HCT116 (cell line): ENCODE measurements at regions not wholly inside any gene's neighbourhood (a gene's known extent, or its start where the extent isn't known, plus 50 kb on each side); places are given as distances from the start of the nearest gene placed in this dataset.

ENCODE experiments used
- ATAC-seq: fragments of 200-7000 bp; cut with Tn5 transposase; 2 replicates; pipeline ENCODE4 v1.9.1; 2020; ENCODE audit warnings: mild to moderate bottlenecking, moderate library complexity
- BruUV-seq: library from RNA; stranded (reverse); fragments of 400-500 nt; replicated peaks from 2 replicates; lab custom pipeline; 2021; lab: Mats Ljungman, UMichigan
- CTCF ChIA-PET: fragments of 300-600 bp; sonication (Branson Sonifier 250); formaldehyde crosslinking; loops from one replicate; lab custom pipeline; 2021; ENCODE audit warnings: antibody characterized with exemption; lab: Charles Lee
- POLR2A ChIA-PET: fragments of 300-600, 350-600 bp; sonication (Branson Sonifier 250); formaldehyde crosslinking; loops from one replicate; lab custom pipeline; 2021; ENCODE audit warnings: antibody characterized with exemption; lab: Charles Lee
- RAD21 ChIA-PET, 2 experiments: fragments of 300-600 bp; sonication (Branson Sonifier 250); formaldehyde crosslinking; loops; one replicate each; lab custom pipeline; 2023; ENCODE audit warnings: low total read pairs in 2 of 2; ENCODE audit not compliant: uncharacterized antibody in 2 of 2, unreplicated experiment in 2 of 2, low non-redundant PET in 1 of 2; lab: Charles Lee
- DNase-seq: peaks from one replicate; pipeline ENCODE4 v3.0.0-alpha.2; 2010; ENCODE audit warnings: low read depth, low spot score
- H2AFZ ChIP-seq: fragments of 200-600 bp; shearing (Covaris generic), sonication (generic); 2 replicates; pipeline ENCODE4 v1.6.1; 2017; ENCODE audit warnings: low read depth, mixed run types, mixed read lengths, antibody characterized with exemption, low read length; ENCODE audit not compliant: poor library complexity, severe bottlenecking
- H3K27ac ChIP-seq: 2 replicates; pipeline ENCODE4 v1.5.1; 2012; ENCODE audit warnings: low read depth, low read length
- H3K27me3 ChIP-seq: fragments of 200-600 bp; sonication (generic); 2 replicates; pipeline ENCODE4 v1.6.1; 2016; ENCODE audit warnings: mixed run types, low read length, mixed read lengths; ENCODE audit not compliant: insufficient read depth
- H3K36me3 ChIP-seq, 2 experiments: fragments of 200-500 bp in 1 of 2; fragments of 200-600 bp in 1 of 2; sonication (Bioruptor generic) in 1 of 2; sonication (generic) in 1 of 2; 2 replicates each; pipeline versions ENCODE4 v1.5.1 to v1.6.1; 2014 to 2016; ENCODE audit warnings: low read length in 2 of 2, inconsistent platforms in 1 of 2, mixed read lengths in 1 of 2, mixed run types in 1 of 2; ENCODE audit not compliant: insufficient read depth in 2 of 2, control insufficient read depth in 1 of 2
- H3K4me1 ChIP-seq, 2 experiments: fragments of 200-600 bp in 1 of 2; sonication (generic) in 1 of 2; 2 replicates each; pipeline versions ENCODE4 v1.5.1 to v1.6.1; 2012 to 2017; ENCODE audit warnings: low read length in 2 of 2, inconsistent platforms in 1 of 2, mild to moderate bottlenecking in 1 of 2, mixed read lengths in 1 of 2, mixed run types in 1 of 2, moderate library complexity in 1 of 2; ENCODE audit not compliant: insufficient read depth in 2 of 2, control insufficient read depth in 1 of 2
- H3K4me2 ChIP-seq: fragments of 200-600 bp; sonication (generic); 2 replicates; pipeline ENCODE4 v1.6.1; 2017; ENCODE audit warnings: mixed run types, low read length, mixed read lengths
- H3K4me3 ChIP-seq, 2 experiments: fragments of 200-600 bp in 1 of 2; sonication (generic) in 1 of 2; replicated peaks in 1 of 2; 2 replicates each; pipeline ENCODE4 v1.5.1; 2011 to 2016; ENCODE audit warnings: low read length in 2 of 2, control low read depth in 1 of 2, low read depth in 1 of 2, mild to moderate bottlenecking in 1 of 2, mixed read lengths in 1 of 2, mixed run types in 1 of 2
- H3K79me2 ChIP-seq: fragments of 200-600 bp; sonication (generic); 2 replicates; pipeline ENCODE4 v1.6.1; 2017; ENCODE audit warnings: mild to moderate bottlenecking, mixed run types, low read length, moderate library complexity, mixed read lengths; ENCODE audit not compliant: insufficient read depth
- H3K9ac ChIP-seq: fragments of 200-600 bp; sonication (generic); 2 replicates; pipeline ENCODE4 v1.6.1; 2016; ENCODE audit warnings: low read length, mixed read lengths
- H3K9me2 ChIP-seq: fragments of 200-600 bp; sonication (generic), shearing (Covaris generic); 2 replicates; pipeline ENCODE4 v1.6.1; 2017; ENCODE audit warnings: mixed run types, mild to moderate bottlenecking, moderate library complexity; ENCODE audit not compliant: insufficient read depth
- H3K9me3 ChIP-seq, 2 experiments: fragments of 200-500 bp in 1 of 2; fragments of 200-600 bp in 1 of 2; sonication (Bioruptor generic) in 1 of 2; sonication (generic) in 1 of 2; 2 replicates each; pipeline ENCODE4 v1.6.1; 2014 to 2017; ENCODE audit warnings: low read length in 2 of 2, mixed read lengths in 2 of 2, inconsistent platforms in 1 of 2, low read depth in 1 of 2, mild to moderate bottlenecking in 1 of 2, mixed run types in 1 of 2, moderate library complexity in 1 of 2; ENCODE audit not compliant: control insufficient read depth in 1 of 2, insufficient read depth in 1 of 2
- H4K20me1 ChIP-seq: fragments of 200-600 bp; sonication (generic), shearing (Covaris generic); 2 replicates; pipeline ENCODE4 v1.6.1; 2017; ENCODE audit warnings: mixed run types, mild to moderate bottlenecking, moderate library complexity; ENCODE audit not compliant: insufficient read depth
- CEBPB ChIP-seq: IDR thresholded peaks from 2 replicates; pipeline ENCODE4 v1.6.1; 2012; ENCODE audit warnings: low read depth
- EGR1 ChIP-seq: IDR thresholded peaks from 2 replicates; pipeline ENCODE4 v1.6.1; 2012; ENCODE audit warnings: low read depth
- EZH2 ChIP-seq: fragments of 200-600 bp; sonication (generic); IDR thresholded peaks from 2 replicates; pipeline ENCODE4 v1.6.1; 2017; ENCODE audit warnings: antibody characterized with exemption, mixed run types
- EZH2phosphoT487 ChIP-seq: fragments of 200-600 bp; IDR thresholded peaks from 2 replicates; pipeline ENCODE4 v1.6.1; 2018; ENCODE audit warnings: antibody characterized with exemption, borderline replicate concordance
- FOSL1 ChIP-seq: IDR thresholded peaks from 2 replicates; pipeline ENCODE4 v1.6.1; 2012; ENCODE audit warnings: low read depth
- POLR2A ChIP-seq: IDR thresholded peaks from 2 replicates; pipeline ENCODE4 v1.7.0; 2011; ENCODE audit warnings: borderline replicate concordance; ENCODE audit not compliant: insufficient read depth, insufficient read length; ENCODE audit errors: extremely low read depth
- RAD21 ChIP-seq: IDR thresholded peaks from 2 replicates; pipeline ENCODE4 v1.6.1; 2012; ENCODE audit warnings: low read depth, mild to moderate bottlenecking
- SIN3A ChIP-seq: IDR thresholded peaks from 2 replicates; pipeline ENCODE4 v1.6.1; 2012; ENCODE audit warnings: low read depth
- SP1 ChIP-seq: IDR thresholded peaks from 2 replicates; pipeline ENCODE4 v1.6.1; 2012; ENCODE audit warnings: low read depth
- SRF ChIP-seq: IDR thresholded peaks from 2 replicates; pipeline ENCODE4 v1.6.1; 2012; ENCODE audit warnings: low read depth
- TCF7L2 ChIP-seq: IDR thresholded peaks from 2 replicates; pipeline ENCODE4 v1.7.0; 2011; ENCODE audit warnings: borderline replicate concordance, inconsistent platforms; ENCODE audit not compliant: insufficient read depth, insufficient read length; ENCODE audit errors: extremely low read depth
- YY1 ChIP-seq: IDR thresholded peaks from 2 replicates; pipeline ENCODE4 v1.6.1; 2011; ENCODE audit warnings: low read length, low read depth, moderate library complexity, mild to moderate bottlenecking; ENCODE audit not compliant: insufficient replicate concordance; ENCODE audit errors: extremely low read depth
- ZFX ChIP-seq: fragments of 450-650 bp; IDR thresholded peaks from 2 replicates; pipeline ENCODE4 v1.6.1; 2017
- ZNF274 ChIP-seq: fragments of 200-500 bp; sonication (Bioruptor generic); IDR thresholded peaks from 2 replicates; pipeline ENCODE4 v1.6.1; 2014; ENCODE audit warnings: mild to moderate bottlenecking, low read depth, low read length, inconsistent platforms
- intact Hi-C: fragments of 100-400 bp; cut with micrococcal nuclease; formaldehyde crosslinking; loops from 2 replicates; pipeline ENCODE4 v1.10.0; 2022
- TF ChIP-seq, protein P1 (sequence below): IDR thresholded peaks from 2 replicates; pipeline ENCODE4 v1.6.1; 2011; ENCODE audit warnings: mild to moderate bottlenecking, low read length, moderate library complexity; ENCODE audit not compliant: insufficient replicate concordance; ENCODE audit errors: extremely low read depth

GRCh38 chr16:60748366-60748765 is 1287.9 kb downstream of the CDH8 start:
- intact Hi-C loops: no loop called here
- H3K36me3 ChIP-seq: no peaks in the 10 kb centered on the region
- no peaks in the 10 kb centered on the region for H3K27me3 ChIP-seq
- no peak overlapping the region for H3K4me2 ChIP-seq
- no peak overlapping the region for H3K27ac ChIP-seq
- CTCF ChIA-PET: no interaction called here
- H2AFZ ChIP-seq: no peak overlapping the region
- no peak for DNase-seq
- no peaks in the 10 kb centered on the region for H3K9me2 ChIP-seq
- ATAC-seq: no peak
- no TSS peak for BruUV-seq
- H3K4me3 ChIP-seq: no peak overlapping the region
- POLR2A ChIA-PET: no interaction called here
- RAD21 ChIA-PET: no interaction called here
- no peaks in the 10 kb centered on the region for H3K79me2 ChIP-seq
- H4K20me1 ChIP-seq: no peaks in the 10 kb centered on the region
- no peak overlapping the region for H3K9ac ChIP-seq
- no peaks in the 10 kb centered on the region for H3K4me1 ChIP-seq
- H3K9me3 ChIP-seq: peaks cover 7 to 24% of the 10 kb centered on the region in 2 experiments; a peak in 2 of 4 replicates
- TF ChIP-seq SRF (no peak), CEBPB (no peak), ZFX (no peak), TCF7L2 (no peak), SP1 (no peak), FOSL1 (no peak), ZNF274 (no peak), POLR2A (no peak), YY1 (no peak), EGR1 (no peak), RAD21 (no peak), EZH2 (no peak), SIN3A (no peak), EZH2phosphoT487 (no peak)
- TF ChIP-seq, protein P1, sequence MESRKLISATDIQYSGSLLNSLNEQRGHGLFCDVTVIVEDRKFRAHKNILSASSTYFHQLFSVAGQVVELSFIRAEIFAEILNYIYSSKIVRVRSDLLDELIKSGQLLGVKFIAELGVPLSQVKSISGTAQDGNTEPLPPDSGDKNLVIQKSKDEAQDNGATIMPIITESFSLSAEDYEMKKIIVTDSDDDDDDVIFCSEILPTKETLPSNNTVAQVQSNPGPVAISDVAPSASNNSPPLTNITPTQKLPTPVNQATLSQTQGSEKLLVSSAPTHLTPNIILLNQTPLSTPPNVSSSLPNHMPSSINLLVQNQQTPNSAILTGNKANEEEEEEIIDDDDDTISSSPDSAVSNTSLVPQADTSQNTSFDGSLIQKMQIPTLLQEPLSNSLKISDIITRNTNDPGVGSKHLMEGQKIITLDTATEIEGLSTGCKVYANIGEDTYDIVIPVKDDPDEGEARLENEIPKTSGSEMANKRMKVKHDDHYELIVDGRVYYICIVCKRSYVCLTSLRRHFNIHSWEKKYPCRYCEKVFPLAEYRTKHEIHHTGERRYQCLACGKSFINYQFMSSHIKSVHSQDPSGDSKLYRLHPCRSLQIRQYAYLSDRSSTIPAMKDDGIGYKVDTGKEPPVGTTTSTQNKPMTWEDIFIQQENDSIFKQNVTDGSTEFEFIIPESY: no peak
- TF ChIP-seq, all 23 proteins: peak for 0
